KMS-11 (cell line): ENCODE measurements at regions not wholly inside any gene's neighbourhood (a gene's known extent, or its start where the extent isn't known, plus 50 kb on each side); places are given as distances from the start of the nearest gene placed in this dataset.
A peak's percentile ranks its signal among the peaks of the same experiment; 100 is the strongest.

Source experiments
- H2AFZ ChIP-seq: fragments of 200-600 bp; sonication (generic); 2 replicates; pipeline ENCODE4 v1.6.1; 2016; ENCODE audit warnings: antibody characterized with exemption, mixed run types, low read depth
- H3K27ac ChIP-seq: fragments of 200-600 bp; sonication (generic); 2 replicates; pipeline ENCODE4 v1.6.1; 2016; ENCODE audit warnings: mild to moderate bottlenecking, mixed run types
- H3K27me3 ChIP-seq: fragments of 200-600 bp; sonication (generic); 2 replicates; pipeline ENCODE4 v1.6.1; 2017; ENCODE audit warnings: mild to moderate bottlenecking, low read depth, mixed run types, moderate library complexity; ENCODE audit not compliant: insufficient read depth
- H3K36me3 ChIP-seq: fragments of 200-600 bp; sonication (generic); 2 replicates; pipeline ENCODE4 v1.6.1; 2017; ENCODE audit warnings: mild to moderate bottlenecking, mixed run types; ENCODE audit not compliant: insufficient read depth
- H3K4me1 ChIP-seq: fragments of 200-600 bp; sonication (generic); 2 replicates; pipeline ENCODE4 v1.6.1; 2016; ENCODE audit warnings: mild to moderate bottlenecking, low read depth, mixed run types; ENCODE audit not compliant: poor library complexity, severe bottlenecking
- H3K4me2 ChIP-seq: fragments of 200-600 bp; sonication (generic); 2 replicates; pipeline ENCODE4 v1.7.0; 2016; ENCODE audit warnings: mild to moderate bottlenecking, mixed run types
- H3K4me3 ChIP-seq: fragments of 200-600 bp; sonication (generic); IDR thresholded peaks from 2 replicates; pipeline ENCODE4 v1.6.1; 2017; ENCODE audit warnings: low read depth, low read length, mixed read lengths; ENCODE audit not compliant: insufficient read depth
- H3K79me2 ChIP-seq: fragments of 200-600 bp; sonication (generic); 2 replicates; pipeline ENCODE4 v1.6.1; 2016; ENCODE audit warnings: low read depth, mixed run types; ENCODE audit not compliant: insufficient read depth
- H3K9ac ChIP-seq: fragments of 200-600 bp; sonication (generic); 2 replicates; pipeline ENCODE4 v1.6.1; 2016; ENCODE audit warnings: mild to moderate bottlenecking, mixed run types
- H4K20me1 ChIP-seq: fragments of 200-600 bp; sonication (generic); 2 replicates; pipeline ENCODE4 v1.6.1; 2016; ENCODE audit warnings: mild to moderate bottlenecking, mixed run types; ENCODE audit not compliant: insufficient read depth
- TF ChIP-seq, protein P1 (sequence below): fragments of 200-600 bp; sonication (generic); conservative IDR thresholded peaks from 2 replicates; pipeline ENCODE4 v1.6.1; 2017; ENCODE audit warnings: low read depth, mild to moderate bottlenecking, antibody characterized with exemption, low read length, moderate library complexity, mixed read lengths

DNA sequence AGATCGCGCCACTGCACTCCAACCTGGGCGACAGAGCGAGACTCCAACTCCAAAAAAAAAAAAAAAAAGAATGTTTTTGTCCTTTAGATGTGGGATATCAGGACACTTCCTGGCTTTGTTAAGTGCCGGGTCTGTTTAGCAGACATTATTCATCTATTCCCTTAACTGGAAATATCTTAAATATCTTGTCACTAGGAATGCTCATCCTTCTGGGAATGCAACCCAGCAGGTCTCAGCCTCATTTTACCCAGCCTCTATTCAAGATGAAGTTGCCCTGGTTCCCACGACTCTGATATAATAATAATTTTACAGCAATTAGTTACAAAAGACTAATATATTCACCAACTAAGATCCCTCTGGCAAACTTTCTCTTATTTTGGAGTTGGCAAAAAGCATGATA lies 260.9 kb upstream of the SLITRK3 start:
- H3K79me2 ChIP-seq: no peaks in the 10 kb centered on the region
- H3K27ac ChIP-seq: no peak overlapping the region
- no peak overlapping the region for H3K4me3 ChIP-seq
- H3K4me1 ChIP-seq: peaks cover 15% of the 10 kb centered on the region
- no peaks in the 10 kb centered on the region for H3K36me3 ChIP-seq
- H4K20me1 ChIP-seq: no peaks in the 10 kb centered on the region
- TF ChIP-seq, protein P1, sequence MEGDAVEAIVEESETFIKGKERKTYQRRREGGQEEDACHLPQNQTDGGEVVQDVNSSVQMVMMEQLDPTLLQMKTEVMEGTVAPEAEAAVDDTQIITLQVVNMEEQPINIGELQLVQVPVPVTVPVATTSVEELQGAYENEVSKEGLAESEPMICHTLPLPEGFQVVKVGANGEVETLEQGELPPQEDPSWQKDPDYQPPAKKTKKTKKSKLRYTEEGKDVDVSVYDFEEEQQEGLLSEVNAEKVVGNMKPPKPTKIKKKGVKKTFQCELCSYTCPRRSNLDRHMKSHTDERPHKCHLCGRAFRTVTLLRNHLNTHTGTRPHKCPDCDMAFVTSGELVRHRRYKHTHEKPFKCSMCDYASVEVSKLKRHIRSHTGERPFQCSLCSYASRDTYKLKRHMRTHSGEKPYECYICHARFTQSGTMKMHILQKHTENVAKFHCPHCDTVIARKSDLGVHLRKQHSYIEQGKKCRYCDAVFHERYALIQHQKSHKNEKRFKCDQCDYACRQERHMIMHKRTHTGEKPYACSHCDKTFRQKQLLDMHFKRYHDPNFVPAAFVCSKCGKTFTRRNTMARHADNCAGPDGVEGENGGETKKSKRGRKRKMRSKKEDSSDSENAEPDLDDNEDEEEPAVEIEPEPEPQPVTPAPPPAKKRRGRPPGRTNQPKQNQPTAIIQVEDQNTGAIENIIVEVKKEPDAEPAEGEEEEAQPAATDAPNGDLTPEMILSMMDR: no peak
- no peak overlapping the region for H3K4me2 ChIP-seq
- H3K27me3 ChIP-seq: no peaks in the 10 kb centered on the region
- no peak overlapping the region for H3K9ac ChIP-seq
- no peak overlapping the region for H2AFZ ChIP-seq

- Histone ChIP-seq H3K79me2 (no peaks in the 10 kb centered on the region), H3K27ac (no peak overlapping the region), H2AFZ (0 out of 2 replicates have a peak overlapping the region, but pooled peaks have one; percentile 14), H3K4me1 (peaks cover 15% of the 10 kb centered on the region), H3K36me3 (no peaks in the 10 kb centered on the region), H3K4me2 (peak overlapping the region; percentile 43), H3K9ac (no peak overlapping the region), H3K27me3 (no peaks in the 10 kb centered on the region), H4K20me1 (no peaks in the 10 kb centered on the region), H3K4me3 (no peak overlapping the region)
- TF ChIP-seq, protein P1: no peak
Measured at GRCh38 chr3:165455793-165456192, 259.6 kb upstream of the SLITRK3 start.

GRCh38 chr3:165455360-165455759 lies 259.2 kb upstream of the SLITRK3 start:
- Histone ChIP-seq H4K20me1 (no peaks in the 10 kb centered on the region), H3K4me1 (peaks cover 15% of the 10 kb centered on the region), H3K9ac (no peak overlapping the region), H3K27ac (no peak overlapping the region), H3K27me3 (no peaks in the 10 kb centered on the region), H3K4me3 (no peak overlapping the region), H3K36me3 (no peaks in the 10 kb centered on the region), H2AFZ (0 out of 2 replicates have a peak overlapping the region, but pooled peaks have one; percentile 14), H3K4me2 (peak overlapping the region; percentile 43), H3K79me2 (no peaks in the 10 kb centered on the region)
- TF ChIP-seq, protein P1: no peak

DNA sequence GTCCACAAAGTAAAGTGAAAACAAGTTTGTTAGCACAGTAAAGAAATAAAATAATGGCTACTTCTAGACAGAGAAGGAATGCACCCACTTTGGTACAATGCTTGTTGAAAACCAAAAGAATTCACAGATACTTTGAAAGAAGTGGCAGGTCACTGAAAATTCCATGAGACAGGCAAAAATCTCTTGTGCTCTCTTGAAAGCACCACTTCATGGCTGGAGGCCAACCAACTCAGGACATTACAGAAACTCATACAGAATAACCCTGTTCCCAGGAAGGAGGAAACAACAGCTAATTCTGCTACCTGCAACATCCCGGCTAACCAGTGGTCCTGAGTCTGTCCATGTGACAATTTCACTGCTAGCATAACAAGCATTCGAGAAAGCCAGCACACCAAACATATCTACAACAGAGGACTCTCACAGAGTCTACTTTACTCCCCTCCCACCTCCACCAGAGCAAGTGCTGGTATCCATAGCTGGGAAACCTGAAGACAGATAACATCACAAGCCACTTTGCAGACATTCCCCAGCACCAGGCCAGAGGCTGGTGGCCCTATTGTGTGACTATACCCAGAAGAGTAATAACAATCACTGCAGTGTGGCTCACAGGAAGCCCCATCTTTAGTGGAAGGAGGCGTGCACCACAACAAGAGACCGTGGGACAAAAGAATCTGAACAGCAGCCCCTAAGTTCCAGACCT lies 255.3 kb upstream of the SLITRK3 start:
- Histone ChIP-seq H3K9ac (no peak overlapping the region), H3K4me1 (peaks cover 19% of the 10 kb centered on the region), H2AFZ (no peak overlapping the region), H4K20me1 (no peaks in the 10 kb centered on the region), H3K4me3 (no peak overlapping the region), H3K27ac (no peak overlapping the region), H3K36me3 (no peaks in the 10 kb centered on the region), H3K79me2 (no peaks in the 10 kb centered on the region), H3K4me2 (no peak overlapping the region), H3K27me3 (no peaks in the 10 kb centered on the region)
- TF ChIP-seq, protein P1: no peak
